ENCODE measurements at regions not wholly inside any gene's neighbourhood (a gene's known extent, or its start where the extent isn't known, plus 50 kb on each side); places are given as distances from the start of the nearest gene placed in this dataset.

GRCh38 chr13:38564256-38565150 is 122.4 kb upstream of the FREM2 start:
- in situ Hi-C loops (cut with MboI): no loop called here
- Histone ChIP-seq H3K9me1 (ENCODE audit: control insufficient read depth, insufficient read depth, low read length) (no peaks in the 10 kb centered on the region), H3K4me3 (no peak overlapping the region), H3K27ac (ENCODE audit: extremely low read depth, low read depth, low read length) (no peak overlapping the region), H2AFZ (ENCODE audit: low read depth, low read length) (no peak overlapping the region), H4K20me1 (replicated peaks; ENCODE audit: control insufficient read depth, insufficient read depth, low read length) (no peaks in the 10 kb centered on the region), H3K79me2 (ENCODE audit: control insufficient read depth, insufficient read depth, low read length) (no peaks in the 10 kb centered on the region), H3K9ac (ENCODE audit: insufficient read depth in 1 of 2, low read depth in 2 of 2, low read length in 2 of 2) (no peak overlapping the region), H3K27me3 (ENCODE audit: control insufficient read depth in 2 of 2, insufficient read depth in 2 of 2, low read length in 2 of 2) (no peaks in the 10 kb centered on the region), H3K9me3 (replicated peaks; ENCODE audit: control insufficient read depth, insufficient read depth, low read depth, low read length) (no peaks in the 10 kb centered on the region), H3K4me1 (replicated peaks in 1 of 2; ENCODE audit: control insufficient read depth in 2 of 2, insufficient read depth in 2 of 2, low read length in 2 of 2) (no peaks in the 10 kb centered on the region), H3K36me3 (ENCODE audit: control insufficient read depth, insufficient read depth, low read length) (no peaks in the 10 kb centered on the region), H3K4me2 (ENCODE audit: insufficient read depth, low read length) (no peak overlapping the region)
- intact Hi-C loops (cut with micrococcal nuclease): no loop called here
- 1% methylated on average over 7 of the region's 7 CpGs for WGBS (ENCODE audit: insufficient coverage, low coverage, missing lambda C conversion rate)
- no peak for ATAC-seq
- no peak for FAIRE-seq
- POLR2A ChIA-PET: no interaction called here
- no peak for TF ChIP-seq ELF2 (CRISPR knock-in tag; IDR thresholded peaks at IDR 0.05)
- TF ChIP-seq CEBPB (tag; IDR thresholded peaks at IDR 0.05): no peak
- TF ChIP-seq EP300 (IDR thresholded peaks at IDR 0.05; ENCODE audit: low read length): no peak
- TF ChIP-seq HMGXB4 (CRISPR knock-in tag; IDR thresholded peaks at IDR 0.05): no peak
- no peak for TF ChIP-seq HNRNPLL (IDR thresholded peaks at IDR 0.05; ENCODE audit: low read depth, low read length, poor library complexity, severe bottlenecking)
- no peak for TF ChIP-seq ZNF586 (CRISPR knock-in tag; conservative IDR thresholded peaks at IDR 0.05)
- TF ChIP-seq HDAC3 (IDR thresholded peaks at IDR 0.05; ENCODE audit: borderline replicate concordance, partially characterized antibody): no peak
- TF ChIP-seq NFXL1 (CRISPR knock-in tag; IDR thresholded peaks at IDR 0.05): no peak
- TF ChIP-seq GABPB1 (CRISPR knock-in tag; IDR thresholded peaks at IDR 0.05): no peak
- no peak for TF ChIP-seq TRIM28 (IDR thresholded peaks at IDR 0.05)
- no peak for TF ChIP-seq CTBP1 (IDR thresholded peaks at IDR 0.05; ENCODE audit: borderline replicate concordance)
- CTCF ChIA-PET (ENCODE audit: low intra/inter-chr PET ratio): no interaction called here
- BruUV-seq (replicated peaks): no TSS peak
- DNase-seq (ENCODE audit: extremely low read depth in 1 of 4, low spot score in 3 of 4): no peak
